ENCODE measurements at regions not wholly inside any gene's neighbourhood (a gene's known extent, or its start where the extent isn't known, plus 50 kb on each side); places are given as distances from the start of the nearest gene placed in this dataset.

DNA sequence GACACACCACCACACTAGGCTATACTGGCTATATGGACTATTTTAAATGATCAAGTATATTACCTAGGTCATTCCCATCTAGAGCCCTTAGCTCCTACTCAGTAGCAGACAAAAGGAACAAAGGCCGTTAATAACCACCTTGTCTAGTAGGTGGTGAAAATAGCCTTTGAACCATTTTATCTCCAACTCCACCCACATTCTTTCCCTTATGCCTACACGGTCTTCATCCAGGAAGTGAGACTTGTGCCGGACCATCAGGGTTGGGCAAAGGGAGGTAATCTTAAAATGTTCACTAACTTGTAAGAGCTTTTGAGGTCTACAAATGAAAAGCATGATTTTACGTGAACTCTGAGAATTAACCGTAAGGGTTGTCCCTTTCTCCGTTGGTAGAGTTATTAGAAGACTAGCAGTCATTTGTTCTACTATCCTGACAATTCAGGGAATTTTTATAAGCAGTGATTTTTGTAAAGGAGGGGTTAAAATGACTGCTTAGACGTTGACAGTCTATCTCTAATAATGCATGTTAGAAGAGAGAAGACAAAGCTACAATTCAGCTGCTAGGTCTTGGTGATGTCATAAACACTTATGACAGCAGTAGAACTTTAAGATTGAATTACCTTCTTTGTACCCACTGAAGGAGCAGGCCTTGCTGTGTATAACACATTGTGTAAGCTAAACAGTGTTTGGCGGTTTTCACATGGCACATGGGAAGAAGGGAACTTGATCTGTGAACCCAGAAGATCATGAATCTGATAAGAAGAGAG is 371.8 kb upstream of the JAG1 start:
- H3K4me3 ChIP-seq (ENCODE audit: low read length), result no peak overlapping the region
- TF ChIP-seq, protein P1, sequence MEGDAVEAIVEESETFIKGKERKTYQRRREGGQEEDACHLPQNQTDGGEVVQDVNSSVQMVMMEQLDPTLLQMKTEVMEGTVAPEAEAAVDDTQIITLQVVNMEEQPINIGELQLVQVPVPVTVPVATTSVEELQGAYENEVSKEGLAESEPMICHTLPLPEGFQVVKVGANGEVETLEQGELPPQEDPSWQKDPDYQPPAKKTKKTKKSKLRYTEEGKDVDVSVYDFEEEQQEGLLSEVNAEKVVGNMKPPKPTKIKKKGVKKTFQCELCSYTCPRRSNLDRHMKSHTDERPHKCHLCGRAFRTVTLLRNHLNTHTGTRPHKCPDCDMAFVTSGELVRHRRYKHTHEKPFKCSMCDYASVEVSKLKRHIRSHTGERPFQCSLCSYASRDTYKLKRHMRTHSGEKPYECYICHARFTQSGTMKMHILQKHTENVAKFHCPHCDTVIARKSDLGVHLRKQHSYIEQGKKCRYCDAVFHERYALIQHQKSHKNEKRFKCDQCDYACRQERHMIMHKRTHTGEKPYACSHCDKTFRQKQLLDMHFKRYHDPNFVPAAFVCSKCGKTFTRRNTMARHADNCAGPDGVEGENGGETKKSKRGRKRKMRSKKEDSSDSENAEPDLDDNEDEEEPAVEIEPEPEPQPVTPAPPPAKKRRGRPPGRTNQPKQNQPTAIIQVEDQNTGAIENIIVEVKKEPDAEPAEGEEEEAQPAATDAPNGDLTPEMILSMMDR (IDR thresholded peaks at IDR 0.05; ENCODE audit: insufficient read depth, low read depth, low read length, missing control alignments), result no peak
- no peak for DNase-seq (ENCODE audit: low read depth)

DNA sequence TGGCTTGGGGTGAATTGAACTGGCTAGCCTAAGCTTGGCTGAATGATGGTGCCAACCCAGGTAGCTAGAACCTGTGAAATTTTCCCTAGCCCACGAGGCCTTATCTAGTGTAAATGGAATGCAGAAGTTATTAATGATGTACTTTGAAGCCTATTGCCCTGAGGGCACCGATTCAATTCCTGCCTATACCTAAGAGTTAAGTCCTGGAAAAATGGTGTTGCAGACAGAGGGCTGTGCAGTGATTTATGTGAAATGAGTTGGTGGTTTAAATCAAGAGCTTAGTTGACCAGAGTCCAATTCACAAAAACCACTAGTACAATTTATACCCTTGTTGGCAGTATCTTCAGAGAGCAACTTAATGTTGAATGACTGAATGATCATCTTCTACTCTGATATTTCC is 373.8 kb upstream of the JAG1 start:
- H3K4me3 ChIP-seq (ENCODE audit: low read length), result no peak overlapping the region
- TF ChIP-seq, protein P1 (IDR thresholded peaks at IDR 0.05; ENCODE audit: insufficient read depth, low read depth, low read length, missing control alignments), result no peak
- peak; percentile 94 for DNase-seq (ENCODE audit: low read depth)

DNA sequence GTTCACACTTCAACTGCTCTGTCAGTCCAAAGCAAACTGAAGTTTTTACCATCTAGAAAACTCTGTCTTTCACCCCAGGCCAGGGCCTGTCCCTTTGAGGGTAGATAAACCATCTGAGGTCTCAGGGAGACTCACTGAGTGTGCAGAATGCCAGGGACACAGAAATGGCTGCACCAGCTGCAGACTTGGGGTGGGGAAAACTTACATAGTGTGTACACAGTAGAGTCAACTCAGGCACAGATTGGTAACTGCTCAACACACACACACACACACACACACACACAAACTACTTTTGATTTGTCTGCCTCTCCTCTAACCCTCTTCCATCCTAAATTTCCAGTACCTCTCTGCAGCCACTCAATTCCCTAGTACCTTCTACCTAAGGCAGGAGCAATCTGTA is 374.9 kb upstream of the JAG1 start:
- TF ChIP-seq, protein P1 (IDR thresholded peaks at IDR 0.05; ENCODE audit: insufficient read depth, low read depth, low read length, missing control alignments), result no peak
- no peak for DNase-seq (ENCODE audit: low read depth)
- no peak overlapping the region for H3K4me3 ChIP-seq (ENCODE audit: low read length)

DNA sequence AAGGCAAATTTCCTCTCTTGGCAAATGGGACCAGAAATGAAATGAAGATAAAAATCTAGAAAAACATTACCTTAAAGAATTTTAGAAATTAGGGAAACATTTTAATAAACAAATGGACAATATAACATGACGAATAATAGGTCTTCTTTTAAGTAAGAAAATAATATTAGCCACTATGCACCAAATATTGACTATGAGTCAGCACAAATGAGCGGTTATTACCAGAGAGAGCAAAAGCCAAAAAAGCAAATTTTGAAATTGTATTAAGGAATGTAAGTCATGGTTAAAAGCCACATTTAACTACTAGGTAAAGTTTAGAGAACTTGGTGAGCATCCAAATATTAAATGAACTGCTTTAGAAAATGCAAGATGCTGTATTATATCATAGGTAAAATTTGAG is 376.6 kb upstream of the JAG1 start:
- TF ChIP-seq, protein P1 (IDR thresholded peaks at IDR 0.05; ENCODE audit: insufficient read depth, low read depth, low read length, missing control alignments), result no peak
- H3K4me3 ChIP-seq (ENCODE audit: low read length), result no peak overlapping the region
- DNase-seq (ENCODE audit: low read depth), result no peak

DNA sequence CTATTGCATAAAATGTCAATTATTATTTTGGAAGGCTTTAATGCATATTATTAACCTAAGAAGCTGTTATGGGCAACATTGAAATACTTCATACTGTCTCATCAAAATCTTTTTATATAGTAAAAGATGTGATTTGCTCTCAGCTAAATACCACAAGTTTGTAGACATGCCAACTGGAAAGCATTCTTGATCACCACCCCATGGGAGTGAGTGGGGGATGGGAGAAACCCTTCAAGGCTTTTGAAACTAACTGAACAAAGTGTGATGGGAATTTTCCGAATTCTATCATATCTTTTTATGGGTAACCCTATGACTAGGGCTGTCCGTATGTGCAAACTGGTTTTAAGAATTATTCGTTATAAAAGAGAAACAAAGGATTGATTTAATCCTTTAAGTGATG is 377.3 kb upstream of the JAG1 start:
- no peak for DNase-seq (ENCODE audit: low read depth)
- TF ChIP-seq, protein P1 (IDR thresholded peaks at IDR 0.05; ENCODE audit: insufficient read depth, low read depth, low read length, missing control alignments), result no peak
- H3K4me3 ChIP-seq (ENCODE audit: low read length), result no peak overlapping the region

DNA sequence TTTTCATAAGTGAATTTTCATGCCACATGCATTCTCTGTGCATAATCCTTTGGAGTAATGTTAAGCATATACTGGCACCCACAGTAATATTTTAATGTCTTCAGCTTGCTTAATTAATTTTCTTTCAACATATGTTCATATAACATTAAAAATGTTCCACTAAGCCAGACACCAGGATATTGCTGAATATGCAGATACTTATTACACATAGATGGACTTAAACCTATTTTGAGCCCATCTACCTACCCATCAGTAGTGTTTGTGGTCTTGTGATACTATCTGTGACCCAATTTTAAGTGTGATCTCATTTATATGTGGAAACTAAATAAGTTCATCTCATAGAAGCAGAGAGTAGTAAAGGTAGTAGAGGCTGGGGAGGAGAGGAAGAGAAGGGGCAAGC is 379.5 kb upstream of the JAG1 start:
- H3K4me3 ChIP-seq (ENCODE audit: low read length), result no peak overlapping the region
- DNase-seq (ENCODE audit: low read depth), result no peak
- TF ChIP-seq, protein P1 (IDR thresholded peaks at IDR 0.05; ENCODE audit: insufficient read depth, low read depth, low read length, missing control alignments), result no peak

Data from epithelial cell of esophagus (primary cell).